ENCODE measurements at regions not wholly inside any gene's neighbourhood (a gene's known extent, or its start where the extent isn't known, plus 50 kb on each side); places are given as distances from the start of the nearest gene placed in this dataset.
"Not testable (repeated sequence)": the region's sequence is repeated elsewhere in the genome, so short reads cannot be mapped to it uniquely, and the experiment has no call there.

- 76 to 89% (median 88%) methylated on average over 14 of the region's 14 CpGs for WGBS, 3 donors
- no peak overlapping the region for H3K27ac ChIP-seq (ENCODE audit: low read depth, low read length)
These were observed 113.1 kb downstream of the CYP26B1 start for GRCh38 chr2:72034353-72035095.

DNA sequence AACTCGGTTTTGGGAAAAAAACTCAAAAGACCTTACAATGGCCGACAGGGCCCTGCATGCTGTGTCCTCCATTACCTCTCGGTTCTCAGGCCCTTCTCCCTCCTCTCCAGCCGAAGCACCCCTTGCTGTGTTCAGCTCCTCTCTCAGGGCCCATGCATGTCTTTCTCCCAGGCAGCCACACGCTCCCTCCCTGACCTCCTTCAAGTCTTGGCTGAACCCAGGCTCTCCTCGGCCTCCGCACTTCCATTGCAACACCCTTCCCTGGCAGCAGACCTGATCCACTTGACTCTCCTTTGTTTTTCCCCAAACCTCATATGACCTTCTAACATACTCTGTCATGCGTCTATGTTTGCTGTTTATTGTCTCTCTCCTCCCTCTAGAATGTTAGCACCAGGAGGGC, 114.0 kb downstream of the CYP26B1 start:
- 63 to 64% (median 63%) methylated on average over 8 of the region's 8 CpGs for WGBS, 3 donors
- H3K27ac ChIP-seq (ENCODE audit: low read depth, low read length) = no peak overlapping the region

DNA sequence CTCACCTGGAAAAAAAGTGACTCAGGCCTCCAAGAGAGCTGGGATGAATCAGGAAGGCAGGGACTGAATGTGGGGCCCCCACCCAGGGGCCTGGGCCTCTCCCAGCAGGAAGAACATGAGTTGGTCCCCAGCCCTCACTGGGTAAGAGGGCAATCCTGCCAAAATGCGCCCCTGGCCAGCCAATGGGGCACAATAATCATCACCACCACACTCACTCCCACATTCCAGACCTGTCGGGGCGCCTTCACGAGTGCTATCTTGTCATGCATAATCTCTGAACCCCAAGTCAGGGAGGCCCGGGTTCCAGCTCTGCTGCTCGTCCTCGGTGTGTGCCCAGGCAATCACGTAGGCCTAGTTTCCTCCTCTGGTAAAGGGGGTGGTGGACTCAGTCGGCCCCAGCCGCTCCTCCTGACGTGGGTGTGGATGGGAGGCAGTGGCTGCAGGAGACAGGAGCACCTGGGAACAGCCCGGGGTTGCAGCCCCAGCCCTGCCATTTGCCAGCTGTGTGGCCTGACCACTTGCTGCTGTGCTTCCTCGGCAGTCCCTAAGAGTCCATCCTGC, 115.1 kb downstream of the CYP26B1 start:
- 76 to 89% (median 88%) methylated on average over 12 to 13 of the region's 13 CpGs for WGBS, 3 donors

DNA sequence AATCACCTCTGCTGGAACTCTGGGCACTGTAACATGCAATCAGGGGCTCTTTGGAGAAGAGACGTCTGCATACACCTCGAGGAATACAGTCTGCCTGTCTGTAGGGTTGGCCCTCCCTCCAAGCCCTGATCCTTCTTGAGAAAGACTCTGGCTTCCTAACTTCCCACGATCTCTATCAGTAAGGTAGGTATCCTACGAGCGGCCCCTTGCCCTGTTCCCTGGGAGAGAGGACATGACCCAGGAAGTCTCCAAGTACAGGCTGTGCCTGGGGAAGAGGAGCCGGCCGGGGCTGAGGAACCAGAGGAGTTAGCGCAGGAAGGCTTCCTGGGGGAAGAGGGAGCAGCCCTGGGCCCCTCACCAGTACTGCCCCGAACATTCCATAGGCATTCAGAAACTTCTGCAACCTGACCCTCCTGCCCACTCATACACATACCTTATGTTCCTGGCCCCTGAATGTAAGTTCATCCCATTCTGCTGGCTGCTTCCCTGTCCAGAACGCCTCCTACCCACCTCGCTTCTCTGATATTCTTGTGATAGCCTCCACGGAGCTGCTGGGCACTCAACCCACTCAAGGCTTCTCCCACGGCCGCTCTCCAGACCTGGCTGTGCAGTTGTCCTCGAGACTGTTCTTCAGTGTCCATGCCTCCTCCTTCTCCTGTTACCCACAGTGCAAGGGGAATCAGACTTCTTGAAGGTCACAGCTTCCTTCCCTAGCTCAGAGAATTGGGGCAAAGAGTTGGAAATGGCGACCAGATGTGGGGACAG, 116.1 kb downstream of the CYP26B1 start:
- 71 to 82% (median 81%) methylated on average over 15 to 16 of the region's 16 CpGs for WGBS, 3 donors
- no peak overlapping the region for H3K27ac ChIP-seq (ENCODE audit: low read depth, low read length)

More for the DNA sequence above, 115.1 kb downstream of the CYP26B1 start:
- no peak overlapping the region for H3K27ac ChIP-seq (ENCODE audit: low read depth, low read length)

DNA sequence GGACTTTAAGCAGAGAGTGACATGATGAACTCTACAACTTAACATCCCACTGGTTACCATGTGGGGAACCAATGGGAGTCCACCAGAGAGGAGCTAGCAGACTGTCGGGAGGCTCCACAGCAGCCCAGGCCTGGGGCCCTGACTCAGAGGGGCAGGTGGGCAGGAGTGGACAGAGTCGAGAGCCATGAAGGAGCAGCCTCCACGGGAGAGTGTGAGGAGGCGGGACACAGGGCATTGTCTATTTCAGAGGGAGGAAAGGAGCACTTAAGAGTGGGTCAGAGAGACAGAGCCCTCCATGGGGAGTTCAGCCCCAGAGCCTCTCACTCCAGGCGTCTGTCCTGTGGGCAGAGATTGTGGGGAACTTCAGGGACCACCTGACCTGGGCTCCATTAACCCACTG, 118.7 kb downstream of the CYP26B1 start:
- no peak overlapping the region for H3K27ac ChIP-seq (ENCODE audit: low read depth, low read length)
- WGBS, 3 donors = 46 to 74% (median 68%) methylated on average over 5 of the region's 5 CpGs

DNA sequence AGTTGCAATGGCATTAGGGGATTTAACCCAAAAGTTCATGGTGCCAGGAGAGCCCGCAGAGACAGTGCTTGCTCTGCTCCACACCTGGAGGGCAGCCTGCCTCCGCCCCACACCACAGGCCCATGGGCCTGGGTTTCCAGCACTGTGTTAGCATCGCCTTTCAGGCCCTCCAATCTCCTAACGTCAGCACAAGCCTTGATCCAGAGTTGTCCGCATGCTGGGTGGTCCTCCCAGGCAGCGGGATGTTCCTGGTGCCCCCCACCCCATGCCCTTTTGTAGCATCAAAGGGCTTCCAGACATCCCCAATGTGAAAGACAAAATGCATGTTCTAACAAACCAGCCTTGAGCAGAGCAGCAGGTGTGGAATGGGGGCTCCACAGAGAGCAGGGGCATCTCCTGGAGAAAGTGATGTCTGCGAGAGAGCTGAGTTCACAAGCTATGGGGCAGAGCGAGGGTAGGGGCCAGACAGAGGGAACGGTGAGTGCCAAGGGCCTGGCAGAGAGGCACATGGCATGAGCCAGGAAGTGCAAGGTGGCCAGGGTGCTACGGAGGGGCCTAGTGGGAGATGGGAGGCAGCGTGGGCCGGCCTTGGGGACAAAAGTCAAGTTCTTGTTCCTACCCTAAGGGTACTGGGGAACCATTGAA, 119.2 kb downstream of the CYP26B1 start:
- H3K27ac ChIP-seq (ENCODE audit: low read depth, low read length) = no peak overlapping the region
- 84 to 95% (median 92%) methylated on average over 12 of the region's 12 CpGs for WGBS, 3 donors

DNA sequence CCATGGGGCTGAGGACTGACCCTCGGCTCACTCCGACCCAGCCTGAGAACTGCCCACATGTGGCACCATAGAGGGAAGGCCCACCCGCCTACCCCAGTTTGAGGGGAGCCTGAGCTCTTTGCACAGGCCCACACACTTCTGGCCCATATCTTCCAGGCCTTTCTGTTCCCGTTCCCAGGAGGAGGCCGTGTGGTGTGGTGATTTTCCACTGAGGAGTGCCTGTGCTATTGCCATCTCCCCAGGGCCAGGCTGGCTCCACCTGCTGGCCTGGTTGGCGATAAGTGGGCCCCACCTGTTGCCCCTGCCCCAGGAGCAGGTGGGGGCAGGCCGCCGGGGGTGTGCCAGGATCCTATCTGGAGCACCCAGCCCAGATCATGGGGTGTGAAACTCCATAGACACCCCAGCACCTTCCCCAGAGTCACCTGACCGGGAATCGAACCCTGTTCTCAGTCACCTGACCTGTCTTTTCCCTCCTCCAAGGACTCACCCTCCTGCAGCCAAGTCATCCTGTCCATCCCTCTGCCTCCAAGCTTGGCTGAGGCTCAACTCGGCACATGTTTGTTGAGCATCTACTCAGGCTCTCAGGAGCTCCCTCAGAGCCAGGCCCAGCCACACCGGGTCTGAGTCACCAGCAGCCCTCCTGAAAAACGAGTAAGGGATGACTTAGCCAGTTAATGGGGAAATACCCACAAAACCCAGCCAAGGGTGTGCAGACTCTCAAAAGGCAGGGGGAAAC, 120.1 kb downstream of the CYP26B1 start:
- no peak overlapping the region for H3K27ac ChIP-seq (ENCODE audit: low read depth, low read length)
- WGBS, 3 donors = 84 to 88% (median 88%) methylated on average over 13 of the region's 13 CpGs

- WGBS, 3 donors = 86 to 94% (median 88%) methylated on average over 10 of the region's 10 CpGs
- H3K27ac ChIP-seq (ENCODE audit: low read depth, low read length) = no peak overlapping the region
These were observed 120.7 kb downstream of the CYP26B1 start for GRCh38 chr2:72026819-72027425.

- no peak overlapping the region for H3K27ac ChIP-seq (ENCODE audit: low read depth, low read length)
- 79 to 89% (median 81%) methylated on average over 16 of the region's 16 CpGs for WGBS, 3 donors
These were observed 123.0 kb downstream of the CYP26B1 start for GRCh38 chr2:72024451-72025175.

GRCh38 chr2:72023678-72024390, 123.8 kb downstream of the CYP26B1 start:
- 88 to 93% (median 93%) methylated on average over 7 of the region's 7 CpGs for WGBS, 3 donors
- no peak overlapping the region for H3K27ac ChIP-seq (ENCODE audit: low read depth, low read length)

- 75 to 85% (median 85%) methylated on average over 13 to 16 of the region's 16 CpGs for WGBS, 3 donors
These were observed 126.3 kb downstream of the CYP26B1 start for GRCh38 chr2:72021371-72021770.

DNA sequence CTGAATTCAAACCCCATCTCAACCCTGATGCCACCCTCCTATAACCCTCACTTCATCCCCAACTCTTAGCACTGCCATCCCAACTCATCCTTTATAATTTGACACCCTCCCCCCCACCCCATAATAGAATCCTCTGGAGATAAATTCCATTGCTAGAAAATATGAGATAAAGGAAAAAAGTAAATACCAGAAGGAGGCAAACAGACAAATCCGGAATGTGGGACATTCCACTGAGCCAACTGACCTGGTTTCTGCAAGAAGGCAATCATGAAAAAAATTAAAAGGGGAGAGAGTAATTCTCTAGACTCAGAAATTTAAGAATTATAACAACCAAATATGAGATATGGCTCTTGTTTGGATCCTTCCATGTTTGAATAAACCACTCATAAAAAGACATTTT, 132.4 kb downstream of the CYP26B1 start:
- WGBS, 3 donors = 22 to 67% (median 55%) methylated on average over 1 of the region's 1 CpG
- no peak overlapping the region for H3K27ac ChIP-seq (ENCODE audit: low read depth, low read length)

More at GRCh38 chr2:72021371-72021770, 126.3 kb downstream of the CYP26B1 start:
- H3K27ac ChIP-seq (ENCODE audit: low read depth, low read length) = not testable (repeated sequence)

- H3K27ac ChIP-seq (ENCODE audit: low read depth, low read length) = no peak overlapping the region
- WGBS, 3 donors = 88 to 97% (median 93%) methylated on average over 1 of the region's 1 CpG
These were observed 132.8 kb downstream of the CYP26B1 start for GRCh38 chr2:72014831-72015230.

DNA sequence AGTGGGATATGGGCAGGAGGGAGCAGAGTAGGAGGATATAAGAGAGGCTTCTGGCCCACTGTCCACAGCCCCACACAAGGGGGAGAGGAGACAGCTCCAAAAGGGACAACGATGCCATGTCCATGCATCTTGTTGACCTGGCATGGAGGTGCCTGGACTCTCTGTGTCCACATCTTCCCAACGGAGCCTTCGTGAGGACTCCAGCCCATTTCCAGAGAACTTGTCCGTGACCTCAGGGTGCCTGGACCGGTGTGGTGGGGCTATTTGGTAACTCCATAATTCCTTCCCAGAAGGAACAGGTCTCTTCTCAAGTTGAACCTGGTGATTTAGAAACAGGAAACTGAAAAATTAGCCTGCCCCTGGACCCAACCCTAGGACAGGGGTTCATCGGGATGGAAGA, 133.9 kb downstream of the CYP26B1 start:
- 88 to 98% (median 94%) methylated on average over 6 of the region's 6 CpGs for WGBS, 3 donors

GRCh38 chr2:72012886-72013574, 134.6 kb downstream of the CYP26B1 start:
- WGBS, 3 donors = 78 to 89% (median 88%) methylated on average over 9 of the region's 9 CpGs
- no peak overlapping the region for H3K27ac ChIP-seq (ENCODE audit: low read depth, low read length)

More for the DNA sequence above, 133.9 kb downstream of the CYP26B1 start:
- H3K27ac ChIP-seq (ENCODE audit: low read depth, low read length) = no peak overlapping the region

DNA sequence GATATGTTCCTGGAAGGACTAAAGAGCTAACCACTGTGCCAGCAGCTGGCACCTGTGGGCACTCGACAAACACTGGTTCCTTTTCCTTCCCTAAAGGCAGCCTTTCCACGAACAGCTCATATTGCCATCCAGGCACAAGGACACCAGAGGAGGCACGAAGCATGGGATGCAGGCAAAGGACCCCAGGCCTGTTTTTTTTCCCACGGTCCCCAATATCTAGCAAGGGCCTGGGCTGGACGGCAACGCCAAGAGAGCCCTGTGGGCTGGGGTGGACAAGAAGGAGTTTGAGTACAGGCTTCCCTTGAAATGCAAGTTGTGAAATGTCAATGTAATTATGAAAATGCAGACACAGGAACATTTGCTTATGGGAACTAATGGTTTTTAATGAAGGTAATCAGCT, 135.9 kb downstream of the CYP26B1 start:
- 64 to 87% (median 74%) methylated on average over 6 of the region's 6 CpGs for WGBS, 3 donors
- H3K27ac ChIP-seq (ENCODE audit: low read depth, low read length) = no peak overlapping the region
